SH-SY5Y (cell line): ENCODE measurements at regions not wholly inside any gene's neighbourhood (a gene's known extent, or its start where the extent isn't known, plus 50 kb on each side); places are given as distances from the start of the nearest gene placed in this dataset.

Experiments
- GATA2 ChIP-seq: IDR thresholded peaks from 2 replicates; pipeline ENCODE4 v1.6.1; 2011; ENCODE audit warnings: mild to moderate bottlenecking, low read depth, low read length
- GATA3 ChIP-seq: IDR thresholded peaks from 2 replicates; pipeline ENCODE4 v1.6.1; 2011; ENCODE audit warnings: low read depth, mild to moderate bottlenecking, low read length, moderate library complexity

DNA sequence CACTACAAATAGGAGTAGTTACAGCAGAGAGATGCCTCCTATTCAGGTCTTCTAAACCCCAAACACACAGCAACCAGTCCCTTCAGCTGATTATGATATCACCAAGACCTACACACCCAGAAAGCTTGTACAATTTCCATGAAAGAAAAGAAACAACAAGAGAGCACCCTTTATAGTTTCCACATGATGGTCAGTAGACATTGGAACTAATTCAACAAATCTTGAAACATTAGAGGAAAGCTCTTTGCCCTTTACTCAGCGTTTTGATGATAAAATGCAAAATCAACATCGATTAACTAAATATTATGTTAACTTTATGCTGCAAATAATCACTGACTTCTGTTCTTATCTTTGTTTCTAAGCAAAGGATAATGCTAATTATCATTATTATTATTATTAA is 393.6 kb upstream of the ID2 start:
- TF ChIP-seq GATA2, result no peak
- no peak for TF ChIP-seq GATA3

DNA sequence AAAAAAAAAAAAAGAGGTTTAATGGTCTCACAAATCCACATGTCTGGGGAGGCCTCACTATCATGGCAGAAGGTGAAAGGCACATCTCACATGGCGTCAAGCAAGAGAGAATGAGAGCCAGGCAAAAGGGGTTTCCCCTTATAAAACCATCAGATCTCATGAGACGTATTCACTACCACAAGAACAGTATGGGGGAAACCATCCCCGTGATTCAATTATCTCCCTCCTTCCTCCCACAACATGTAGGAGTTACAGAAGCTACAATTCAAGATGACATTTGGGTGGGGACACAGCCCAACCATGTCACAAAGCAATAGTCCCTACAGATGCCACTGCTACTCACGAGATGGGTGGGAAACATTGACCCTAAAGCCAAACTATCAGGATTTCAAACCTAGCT is 392.7 kb upstream of the ID2 start:
- TF ChIP-seq GATA2, result no peak

DNA sequence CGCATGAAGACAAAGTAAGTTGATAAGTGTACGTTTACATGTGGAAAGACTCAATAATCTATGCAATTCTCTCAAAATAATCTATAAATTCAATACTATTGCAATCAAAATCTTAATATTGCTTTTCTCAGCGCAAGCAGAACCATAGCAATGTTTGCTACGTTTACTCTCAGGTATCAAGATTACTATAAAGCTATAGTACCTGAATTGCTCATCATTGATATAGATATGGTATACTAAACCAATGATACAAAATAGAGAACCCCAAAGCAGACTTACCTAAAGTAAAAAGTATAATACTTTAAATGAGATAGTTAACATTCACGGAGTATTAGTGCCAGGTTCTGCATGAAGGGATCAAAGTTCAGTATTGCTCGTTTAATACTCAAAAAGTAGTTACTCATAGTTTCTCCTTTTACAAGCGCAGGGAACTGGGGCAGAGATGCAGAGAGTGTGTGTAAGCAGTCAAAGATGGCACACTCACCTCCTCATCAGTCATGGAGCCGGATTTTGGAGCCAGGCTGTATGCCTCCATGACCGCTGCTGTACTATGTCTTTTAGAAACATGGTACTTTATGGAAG is 391.0 kb upstream of the ID2 start:
- no peak for TF ChIP-seq GATA3
- no peak for TF ChIP-seq GATA2

DNA sequence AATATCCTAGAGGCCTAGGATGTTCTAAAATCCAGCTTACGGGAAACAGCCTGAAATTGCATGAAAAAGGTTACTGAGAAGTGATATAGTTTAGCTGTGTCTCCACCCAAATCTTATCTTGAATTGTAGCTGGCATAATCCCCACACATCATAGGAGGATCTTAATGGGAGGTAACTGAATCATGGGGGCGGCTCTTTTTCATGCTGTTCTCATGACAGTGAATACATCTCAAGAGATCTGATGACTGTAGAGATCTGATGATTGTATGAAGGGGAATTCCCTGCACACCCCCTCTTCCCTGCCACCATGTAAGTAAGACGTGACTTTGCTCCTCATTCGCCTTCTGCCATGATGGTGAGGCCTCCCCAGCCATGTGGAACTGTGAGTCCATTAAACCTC is 385.6 kb upstream of the ID2 start:
- TF ChIP-seq GATA2, result no peak
- TF ChIP-seq GATA3, result no peak

DNA sequence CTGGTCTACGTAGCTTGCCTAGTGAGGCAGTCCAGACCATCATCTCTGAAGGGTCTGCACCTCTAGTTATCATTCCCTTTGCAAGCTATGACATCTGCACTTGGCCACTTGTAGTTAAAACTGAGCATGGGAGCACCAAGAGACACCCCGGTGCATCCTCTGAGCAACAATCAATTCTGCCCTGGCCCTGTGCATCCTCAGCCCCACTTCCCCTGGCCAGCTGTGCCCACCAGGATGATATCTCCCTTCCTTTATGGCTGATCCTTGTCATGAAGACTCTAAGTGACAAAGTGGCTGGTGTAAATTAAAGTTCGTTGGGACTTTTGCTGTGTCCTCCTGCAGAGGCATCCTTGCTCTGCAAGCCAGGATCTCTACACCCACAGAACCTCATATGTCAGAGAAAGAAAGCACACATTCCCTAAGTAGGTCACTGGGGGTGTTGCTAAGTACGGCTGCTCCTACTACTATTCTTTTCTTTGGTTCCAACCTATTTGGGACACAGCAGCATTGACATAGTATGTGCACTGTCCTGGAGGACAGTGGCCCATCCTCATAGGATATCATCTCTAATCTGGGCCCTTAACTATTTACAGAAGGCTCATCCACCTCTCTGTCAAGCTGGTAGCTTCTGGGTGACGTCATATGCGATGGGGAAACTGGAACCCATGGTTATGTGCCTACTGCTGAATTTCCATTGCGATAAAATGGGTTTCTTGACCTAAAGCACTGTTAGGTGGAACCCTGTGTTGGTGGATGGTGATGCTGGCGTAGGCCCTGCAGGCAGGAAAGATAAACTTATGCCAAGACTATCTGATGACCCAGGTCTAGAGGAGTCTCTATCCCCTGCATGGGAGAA is 384.3 kb upstream of the ID2 start:
- no peak for TF ChIP-seq GATA3
- no peak for TF ChIP-seq GATA2

DNA sequence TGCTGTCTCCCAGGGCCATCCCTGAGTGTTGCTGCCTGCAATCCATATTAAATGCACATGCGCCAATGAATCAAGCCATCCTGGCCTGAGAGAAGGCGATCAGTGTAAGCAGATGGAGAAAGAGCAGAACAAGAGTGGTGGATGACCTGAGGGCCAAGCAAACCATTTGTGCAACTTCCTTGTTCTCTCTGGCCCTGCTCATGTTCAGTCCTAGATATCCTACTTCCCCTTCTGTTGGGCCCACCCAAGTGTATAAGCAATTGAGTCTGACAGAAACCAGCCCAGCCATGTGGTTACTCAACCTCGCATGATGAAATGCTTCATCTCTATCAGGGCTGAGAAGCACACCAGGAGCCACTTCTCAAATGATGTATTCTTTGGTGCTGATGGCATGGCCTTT is 383.1 kb upstream of the ID2 start:
- TF ChIP-seq GATA2, result no peak
- no peak for TF ChIP-seq GATA3

DNA sequence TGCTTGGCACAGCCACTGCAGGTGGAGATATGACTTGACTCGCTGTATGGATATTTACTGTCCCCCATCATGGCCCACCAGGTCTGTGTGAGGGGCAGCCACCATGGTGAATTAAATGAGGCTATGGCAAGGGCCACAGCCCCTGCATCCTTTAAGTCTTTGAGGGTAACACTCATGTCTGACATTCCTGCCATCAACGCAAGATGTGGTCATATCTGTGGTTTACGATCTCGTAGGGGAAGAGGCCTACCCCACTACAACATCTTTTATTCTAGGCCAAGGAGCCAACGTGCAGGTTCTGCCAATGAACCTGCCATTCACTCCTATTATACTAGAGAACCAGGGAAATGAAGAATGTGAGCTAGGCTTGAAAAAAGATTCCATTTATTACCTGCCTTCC is 381.6 kb upstream of the ID2 start:
- TF ChIP-seq GATA3, result no peak
- TF ChIP-seq GATA2, result no peak

DNA sequence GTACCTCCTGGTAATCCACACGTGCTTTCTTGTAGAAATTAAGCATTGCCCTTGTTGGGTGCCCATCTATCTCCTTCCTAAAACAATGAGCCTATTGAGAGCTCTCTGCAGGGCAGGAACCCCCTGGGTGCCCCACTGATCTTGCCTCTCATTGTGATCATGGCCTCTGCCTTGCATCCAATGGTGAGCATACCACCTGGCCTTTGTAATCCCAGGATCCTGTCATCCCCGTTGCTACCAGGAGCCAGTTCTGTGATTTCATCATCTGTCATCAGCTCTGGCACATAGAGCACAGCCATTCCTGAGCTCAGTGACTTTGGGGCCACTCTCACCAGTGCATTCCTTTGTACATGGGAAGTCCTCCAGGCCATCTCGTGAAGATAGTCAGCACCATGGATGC is 381.0 kb upstream of the ID2 start:
- TF ChIP-seq GATA3, result no peak
- no peak for TF ChIP-seq GATA2

DNA sequence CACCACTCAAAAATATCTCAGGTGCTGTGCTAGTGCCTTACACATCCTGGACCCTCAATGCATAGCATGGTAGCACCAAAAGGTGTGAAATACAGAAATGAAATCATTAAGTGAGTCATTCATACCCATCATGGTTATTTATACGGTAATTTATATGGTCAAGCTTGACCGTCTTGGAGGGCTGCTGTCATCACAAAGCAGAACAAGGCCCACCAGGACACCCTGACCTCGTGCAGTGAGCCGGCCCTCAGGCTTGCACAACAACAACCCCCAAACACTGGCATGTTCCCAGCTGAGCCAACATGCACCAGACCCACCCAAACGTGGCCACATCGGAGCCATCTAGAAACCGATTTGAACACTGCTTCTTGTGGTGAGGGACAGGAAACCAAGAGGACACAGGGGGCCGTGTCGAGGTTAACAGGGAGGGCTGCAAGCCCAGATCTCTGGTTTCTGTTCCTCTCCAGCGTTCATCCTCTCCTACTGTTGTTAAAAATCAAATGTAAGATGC is 378.5 kb upstream of the ID2 start:
- TF ChIP-seq GATA2 (no peak), GATA3 (no peak)

DNA sequence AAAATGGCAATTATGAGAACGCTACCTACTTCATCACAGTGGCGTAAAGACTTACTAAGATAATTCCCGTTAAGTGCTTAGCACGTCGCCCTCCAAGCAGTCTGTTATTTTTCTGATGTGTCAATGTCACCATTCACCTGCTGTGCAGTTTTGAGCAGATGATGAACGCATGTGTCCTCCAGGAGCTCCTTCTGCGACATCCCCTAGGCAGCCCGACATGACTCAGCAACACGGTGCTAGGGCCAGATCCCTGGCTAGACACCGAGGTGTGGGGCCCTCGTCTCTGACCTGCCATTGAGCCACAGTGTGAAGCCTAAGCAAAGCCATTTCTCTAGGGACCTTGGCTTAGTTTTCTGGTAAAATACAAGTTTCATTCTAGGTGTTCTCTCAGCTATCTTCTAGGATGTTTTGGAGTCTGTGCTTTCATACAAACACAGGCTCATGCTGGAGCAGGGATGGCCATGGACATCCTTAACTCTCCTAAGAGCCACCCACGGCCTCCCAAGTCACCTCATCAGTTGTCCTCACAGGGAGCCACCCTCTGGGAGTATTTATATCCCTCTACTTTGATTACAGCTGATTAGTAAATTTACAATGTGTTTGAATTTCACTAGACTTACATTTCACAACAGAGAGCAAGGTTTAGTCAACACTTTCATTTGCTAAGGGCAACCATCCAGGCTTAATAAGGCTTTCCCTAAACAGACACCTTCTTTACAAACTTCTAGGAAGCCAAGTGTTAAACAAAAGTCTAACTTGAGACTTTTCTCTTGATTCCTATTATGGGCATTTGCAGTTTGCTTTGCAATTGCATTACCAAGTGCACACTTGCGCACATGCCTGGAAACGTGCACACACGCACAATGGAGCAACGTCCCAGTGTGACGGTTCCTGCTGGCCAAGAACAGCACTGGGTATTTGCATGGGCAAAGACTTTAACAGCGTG is 376.8 kb upstream of the ID2 start:
- no peak for TF ChIP-seq GATA2
- TF ChIP-seq GATA3, result no peak

DNA sequence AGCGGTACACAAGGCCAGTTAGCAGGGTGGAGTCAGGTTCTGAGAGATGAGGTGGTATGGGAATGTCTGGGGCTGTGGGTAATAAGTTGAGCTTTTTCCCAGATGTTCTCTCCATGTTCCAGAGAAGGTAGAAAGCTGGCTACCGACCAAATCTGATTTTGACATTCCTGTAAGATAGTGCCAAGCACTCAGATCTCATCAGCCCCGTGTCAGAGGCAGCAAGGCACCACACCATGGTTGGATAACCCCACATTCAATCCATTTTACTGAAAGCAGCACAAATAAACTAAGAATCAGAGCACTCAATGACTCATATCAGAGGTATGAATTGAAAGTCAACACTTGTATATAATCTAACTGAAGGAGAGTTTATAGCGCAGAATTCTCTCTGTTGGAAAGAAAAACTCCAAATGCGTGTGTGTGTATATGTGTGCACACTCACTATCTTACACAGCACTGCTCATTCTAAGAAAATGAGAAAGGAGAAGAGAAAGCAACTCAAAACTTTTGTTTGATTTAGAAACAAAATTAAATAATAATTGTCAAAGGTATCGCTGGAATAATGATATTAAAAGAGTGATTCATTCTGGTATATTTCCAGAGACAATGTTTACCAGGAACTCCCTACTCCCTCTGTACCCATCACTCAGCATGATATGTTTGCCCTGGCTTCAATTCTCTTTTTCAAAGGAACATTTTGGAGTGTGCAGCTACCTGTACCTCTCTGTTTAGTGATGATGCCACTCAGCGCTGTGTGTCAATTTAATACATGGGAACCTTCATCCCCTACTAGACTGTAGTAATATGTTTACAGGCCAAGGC is 375.1 kb upstream of the ID2 start:
- peak; percentile 74 for TF ChIP-seq GATA2
- TF ChIP-seq GATA3, result no peak

DNA sequence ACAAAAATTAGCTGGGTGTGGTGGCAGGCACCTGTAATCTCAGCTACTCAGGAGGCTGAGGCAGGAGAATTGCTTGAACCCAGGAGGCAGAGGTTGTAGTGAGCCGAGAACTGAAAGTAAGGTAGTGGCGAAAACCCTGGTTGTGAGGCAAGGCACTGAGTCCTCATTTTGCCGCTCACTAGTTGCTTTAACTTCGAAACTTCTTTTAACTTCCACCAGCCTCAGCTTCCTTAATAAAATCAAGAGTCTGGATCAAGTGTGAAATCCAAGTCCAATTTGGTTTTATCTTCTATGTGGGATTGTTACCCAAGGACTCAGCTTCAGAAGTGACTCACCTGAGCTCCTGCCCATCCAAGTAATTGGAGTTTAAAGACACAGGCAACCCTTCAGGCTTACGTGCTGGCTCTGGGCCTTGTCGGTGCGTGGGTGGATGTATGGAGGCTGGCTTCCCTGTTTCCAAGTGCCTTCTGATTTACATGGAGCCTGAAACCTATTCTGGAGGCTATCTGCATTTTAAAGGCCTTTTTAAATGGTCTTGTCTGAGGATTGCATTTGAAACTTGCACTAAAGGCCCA is 374.2 kb upstream of the ID2 start:
- TF ChIP-seq GATA2 (no peak), GATA3 (no peak)

DNA sequence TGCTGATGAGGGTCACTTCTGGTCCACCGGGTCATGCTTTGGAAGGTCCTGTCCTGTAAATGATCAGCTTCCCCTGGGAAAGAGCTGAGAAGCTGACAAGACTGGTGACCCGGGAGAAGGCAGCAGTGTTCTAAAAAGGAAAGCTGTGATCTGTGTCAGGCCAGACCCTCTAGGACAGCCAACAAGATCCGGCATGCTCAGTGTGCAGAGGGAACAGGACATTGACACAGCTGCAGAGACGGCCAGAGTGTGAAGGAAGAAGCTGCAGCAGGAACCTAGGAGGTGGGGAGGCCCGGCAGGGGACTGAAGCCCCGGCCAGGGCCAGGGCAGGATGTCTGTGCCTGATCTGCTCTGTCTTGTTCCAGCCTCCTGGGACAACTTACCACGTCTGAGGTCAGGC is 372.7 kb upstream of the ID2 start:
- TF ChIP-seq GATA2 (no peak), GATA3 (no peak)
